ENCODE measurements at regions not wholly inside any gene's neighbourhood (a gene's known extent, or its start where the extent isn't known, plus 50 kb on each side); places are given as distances from the start of the nearest gene placed in this dataset.
"Not testable (repeated sequence)": the region's sequence is repeated elsewhere in the genome, so short reads cannot be mapped to it uniquely, and the experiment has no call there.

DNA sequence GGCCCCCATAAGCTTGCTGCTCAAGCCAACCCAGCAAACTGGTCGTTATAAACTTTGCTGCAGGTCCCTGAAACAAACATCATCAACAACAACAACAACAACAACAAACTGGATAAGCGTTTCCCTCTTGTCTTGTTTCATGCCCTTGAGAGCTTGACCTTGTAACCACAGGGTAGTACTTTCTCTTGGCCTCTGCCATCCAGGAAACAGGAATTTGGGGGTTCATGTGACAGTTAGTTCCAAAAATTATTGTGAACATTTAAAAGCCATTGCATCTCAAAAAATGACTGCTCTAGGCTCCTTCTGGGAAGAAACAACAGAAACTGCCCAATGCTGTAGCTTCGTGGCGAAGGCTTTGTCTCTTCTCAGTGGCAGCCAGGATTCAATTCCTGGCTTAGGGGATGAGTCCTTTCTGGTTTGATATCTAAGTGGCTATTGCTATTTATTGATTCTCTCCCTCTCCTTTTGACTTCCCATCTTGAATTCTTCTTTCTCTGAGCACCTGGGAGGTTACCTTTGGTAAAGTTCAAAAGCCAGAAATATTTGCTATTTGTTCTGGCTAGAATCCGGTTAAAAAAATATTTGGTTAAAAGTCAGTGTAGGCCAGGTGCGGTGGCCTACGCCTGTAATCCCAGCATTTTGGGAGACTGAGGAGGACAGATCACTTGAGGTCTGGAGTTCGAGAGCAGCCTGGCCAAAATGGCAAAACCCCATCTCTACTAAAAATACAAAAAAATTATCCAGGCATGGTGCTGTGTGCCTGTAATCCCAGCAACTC, 52.0 kb upstream of the CPM start:
- no peak overlapping the region for H3K4me3 ChIP-seq (ENCODE audit: low read depth, low read length)
- TF ChIP-seq, protein P1, sequence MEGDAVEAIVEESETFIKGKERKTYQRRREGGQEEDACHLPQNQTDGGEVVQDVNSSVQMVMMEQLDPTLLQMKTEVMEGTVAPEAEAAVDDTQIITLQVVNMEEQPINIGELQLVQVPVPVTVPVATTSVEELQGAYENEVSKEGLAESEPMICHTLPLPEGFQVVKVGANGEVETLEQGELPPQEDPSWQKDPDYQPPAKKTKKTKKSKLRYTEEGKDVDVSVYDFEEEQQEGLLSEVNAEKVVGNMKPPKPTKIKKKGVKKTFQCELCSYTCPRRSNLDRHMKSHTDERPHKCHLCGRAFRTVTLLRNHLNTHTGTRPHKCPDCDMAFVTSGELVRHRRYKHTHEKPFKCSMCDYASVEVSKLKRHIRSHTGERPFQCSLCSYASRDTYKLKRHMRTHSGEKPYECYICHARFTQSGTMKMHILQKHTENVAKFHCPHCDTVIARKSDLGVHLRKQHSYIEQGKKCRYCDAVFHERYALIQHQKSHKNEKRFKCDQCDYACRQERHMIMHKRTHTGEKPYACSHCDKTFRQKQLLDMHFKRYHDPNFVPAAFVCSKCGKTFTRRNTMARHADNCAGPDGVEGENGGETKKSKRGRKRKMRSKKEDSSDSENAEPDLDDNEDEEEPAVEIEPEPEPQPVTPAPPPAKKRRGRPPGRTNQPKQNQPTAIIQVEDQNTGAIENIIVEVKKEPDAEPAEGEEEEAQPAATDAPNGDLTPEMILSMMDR (IDR thresholded peaks at IDR 0.05; ENCODE audit: borderline replicate concordance, insufficient read depth, low read depth, low read length), result no peak

DNA sequence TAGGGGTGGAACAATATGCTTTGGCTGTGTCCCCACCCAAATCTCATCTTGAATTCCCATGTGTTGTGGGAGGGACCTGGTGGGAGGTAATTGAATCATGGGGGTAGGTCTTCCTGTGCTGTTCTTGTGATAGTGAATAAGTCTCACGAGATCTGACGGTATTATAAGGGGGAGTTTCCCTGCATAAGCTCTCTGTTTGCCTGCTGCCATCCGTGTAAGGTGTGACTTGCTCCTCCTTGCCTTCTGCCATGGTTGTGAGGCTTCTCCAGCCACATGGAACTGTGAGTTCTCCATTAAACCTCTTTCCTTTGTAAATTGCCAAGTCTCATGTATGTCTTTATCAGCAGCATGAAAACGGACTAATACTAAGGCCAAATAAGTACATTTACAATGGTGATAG, 64.6 kb upstream of the CPM start:
- H3K4me3 ChIP-seq (ENCODE audit: low read depth, low read length), result not testable (repeated sequence)

DNA sequence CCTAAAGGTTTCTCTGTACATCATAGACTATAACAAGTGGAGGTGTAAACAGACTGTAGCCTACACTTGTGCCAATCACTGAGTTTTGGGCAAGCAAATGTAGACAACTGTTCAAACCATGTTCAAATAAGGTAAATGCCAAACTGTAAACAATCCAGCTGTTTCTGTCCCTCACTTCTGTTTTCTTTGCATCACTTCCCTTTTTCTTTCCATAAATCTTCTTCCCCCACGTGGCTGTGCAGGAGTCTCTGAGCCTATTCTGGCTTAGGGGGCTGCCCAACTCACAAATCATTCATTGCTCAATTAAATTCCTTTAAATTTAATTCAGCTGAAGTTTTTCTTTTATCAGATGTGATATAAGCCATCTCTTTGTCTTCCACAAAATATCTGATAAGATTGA, 65.1 kb upstream of the CPM start:
- no peak overlapping the region for H3K4me3 ChIP-seq (ENCODE audit: low read depth, low read length)
- TF ChIP-seq, protein P1 (IDR thresholded peaks at IDR 0.05; ENCODE audit: borderline replicate concordance, insufficient read depth, low read depth, low read length), result no peak

DNA sequence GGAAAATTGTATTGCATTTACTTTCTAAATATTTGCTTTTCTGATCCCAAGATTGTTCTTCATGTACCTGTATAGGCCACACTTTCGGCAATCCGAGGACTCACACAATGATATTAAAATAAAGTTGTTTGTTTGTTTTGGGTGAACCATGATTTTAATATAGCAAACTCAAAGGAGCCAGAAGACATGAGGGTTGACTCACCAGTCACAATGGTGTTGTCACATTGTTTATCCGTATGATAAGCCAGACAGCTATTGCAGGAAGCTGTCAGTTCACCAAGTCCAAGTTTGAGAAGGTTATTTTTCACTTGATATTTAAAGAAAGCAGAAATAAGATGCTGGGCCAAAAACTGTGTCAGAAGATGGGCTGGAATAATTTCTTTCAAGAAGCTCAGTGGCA, 67.1 kb upstream of the CPM start:
- TF ChIP-seq, protein P1 (IDR thresholded peaks at IDR 0.05; ENCODE audit: borderline replicate concordance, insufficient read depth, low read depth, low read length), result no peak
- no peak overlapping the region for H3K4me3 ChIP-seq (ENCODE audit: low read depth, low read length)

DNA sequence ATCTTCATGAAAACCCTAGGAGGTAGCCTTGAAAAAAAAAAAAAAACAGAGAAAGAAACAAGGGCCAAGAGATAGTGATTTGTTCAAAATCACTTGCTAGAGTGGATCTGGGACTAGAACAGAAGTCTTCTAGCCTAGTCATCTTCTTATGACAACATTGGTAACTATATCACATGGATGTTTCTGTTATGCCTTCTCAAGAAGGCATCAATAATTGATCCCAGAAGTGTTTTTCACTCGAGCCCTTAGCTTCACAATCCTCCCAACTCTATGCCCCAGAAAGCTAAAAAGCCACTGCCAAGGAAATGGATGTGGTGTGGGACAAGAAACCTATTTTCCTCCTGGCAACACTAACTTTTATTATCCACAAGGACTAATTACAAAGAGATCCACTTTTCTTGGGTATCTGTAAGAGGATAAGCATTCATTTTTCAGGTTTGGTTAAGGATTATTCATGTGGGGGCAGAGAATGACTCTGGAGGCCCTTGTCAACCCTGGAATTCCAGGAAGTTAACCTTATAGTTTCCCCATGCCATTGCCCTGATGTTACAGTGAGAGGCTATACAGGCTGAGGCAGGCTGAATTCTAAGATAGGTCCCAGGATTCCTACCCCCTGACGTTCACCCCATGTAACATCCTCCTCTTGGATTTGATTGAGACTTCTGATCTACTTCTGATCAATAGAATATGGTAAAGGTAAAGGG, 67.7 kb upstream of the CPM start:
- H3K4me3 ChIP-seq (ENCODE audit: low read depth, low read length), result no peak overlapping the region
- TF ChIP-seq, protein P1 (IDR thresholded peaks at IDR 0.05; ENCODE audit: borderline replicate concordance, insufficient read depth, low read depth, low read length), result no peak

DNA sequence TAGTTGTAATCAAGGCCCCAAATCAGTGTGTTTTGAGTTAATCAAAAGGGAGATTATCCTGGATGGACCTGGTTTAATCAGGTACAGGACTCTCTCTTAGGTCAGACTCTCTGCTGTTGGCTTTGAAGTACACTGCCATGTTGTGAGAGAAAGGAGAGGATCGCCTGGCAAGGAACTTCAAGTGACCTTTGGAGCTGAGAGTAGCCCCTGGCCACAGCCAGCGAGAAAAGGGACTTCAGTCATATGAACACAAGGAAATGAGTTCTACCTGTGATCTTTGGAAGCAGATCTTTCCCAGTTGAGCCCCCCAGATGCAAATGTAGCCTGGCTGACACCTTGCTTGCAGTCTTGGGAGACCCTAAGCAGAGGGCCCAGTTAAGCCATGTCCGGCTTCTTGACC, 68.3 kb upstream of the CPM start:
- H3K4me3 ChIP-seq (ENCODE audit: low read depth, low read length), result no peak overlapping the region
- TF ChIP-seq, protein P1 (IDR thresholded peaks at IDR 0.05; ENCODE audit: borderline replicate concordance, insufficient read depth, low read depth, low read length), result no peak

DNA sequence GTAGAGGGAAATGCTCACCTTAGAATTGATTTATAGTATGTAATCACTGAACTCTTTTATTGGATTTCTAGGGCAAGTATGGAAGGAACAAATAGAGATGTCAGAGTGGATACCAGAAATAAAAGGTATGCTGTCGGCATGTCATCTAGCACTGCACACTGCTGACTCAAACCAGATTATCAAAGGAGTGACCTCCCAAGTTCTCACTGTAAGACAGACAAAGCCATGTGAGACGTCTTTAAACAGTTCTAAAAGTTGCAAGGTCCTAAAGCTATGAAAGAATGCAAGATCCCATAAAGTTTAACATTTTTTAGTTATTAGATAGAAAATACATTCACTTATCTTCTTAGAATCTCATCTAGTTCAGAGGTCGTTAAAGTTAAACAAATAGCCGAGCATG, 70.0 kb upstream of the CPM start:
- TF ChIP-seq, protein P1 (IDR thresholded peaks at IDR 0.05; ENCODE audit: borderline replicate concordance, insufficient read depth, low read depth, low read length), result no peak
- H3K4me3 ChIP-seq (ENCODE audit: low read depth, low read length), result no peak overlapping the region

Measured in GM12875 (cell line).